Smooth muscle cell (in vitro differentiated cells): ENCODE measurements at regions not wholly inside any gene's neighbourhood (a gene's known extent, or its start where the extent isn't known, plus 50 kb on each side); places are given as distances from the start of the nearest gene placed in this dataset.

Experiments used
- DNase-seq: peaks from one replicate; lab custom pipeline; 2025; ENCODE audit not compliant: unreplicated experiment; lab: John Stamatoyannopoulos, UW
- H2AFZ ChIP-seq: fragments of 200-600 bp; sonication (generic); 2 replicates; pipeline ENCODE4 v1.6.0; 2016; ENCODE audit warnings: antibody characterized with exemption, low read depth, mild to moderate bottlenecking
- H3F3A ChIP-seq: fragments of 200-600 bp; sonication (generic); 2 replicates; pipeline ENCODE4 v1.6.0; 2017; ENCODE audit warnings: antibody characterized with exemption, low read depth
- H3K27ac ChIP-seq: fragments of 200-600 bp; sonication (generic); 2 replicates; pipeline ENCODE4 v1.5.1; 2016; ENCODE audit warnings: low read depth, mild to moderate bottlenecking
- H3K27me3 ChIP-seq: fragments of 200-600 bp; sonication (generic); 2 replicates; pipeline ENCODE4 v1.6.1; 2016; ENCODE audit warnings: low read depth, mild to moderate bottlenecking
- H3K36me3 ChIP-seq: fragments of 200-600 bp; sonication (generic); 2 replicates; pipeline ENCODE4 v1.5.1; 2016; ENCODE audit warnings: low read depth
- H3K4me1 ChIP-seq: fragments of 200-600 bp; sonication (generic); 2 replicates; pipeline ENCODE4 v1.5.1; 2016; ENCODE audit warnings: low read depth
- H3K4me2 ChIP-seq: fragments of 200-600 bp; sonication (generic); 2 replicates; pipeline ENCODE4 v1.6.0; 2016; ENCODE audit warnings: mild to moderate bottlenecking
- H3K4me3 ChIP-seq: fragments of 200-600 bp; sonication (generic); 2 replicates; pipeline ENCODE4 v1.5.1; 2016; ENCODE audit warnings: mild to moderate bottlenecking
- H3K79me2 ChIP-seq: fragments of 200-600 bp; sonication (generic); 2 replicates; pipeline ENCODE4 v1.6.0; 2016; ENCODE audit warnings: low read depth, mild to moderate bottlenecking
- H3K9ac ChIP-seq: fragments of 200-600 bp; sonication (generic); 2 replicates; pipeline ENCODE4 v1.6.0; 2016; ENCODE audit warnings: low read depth
- H3K9me3 ChIP-seq: fragments of 200-600 bp; sonication (generic); replicated peaks from 2 replicates; pipeline ENCODE4 v1.5.1; 2016; ENCODE audit warnings: low read depth
- H4K20me1 ChIP-seq: fragments of 200-600 bp; sonication (generic); 2 replicates; pipeline ENCODE4 v1.6.0; 2016; ENCODE audit warnings: low read depth
- CTCF ChIP-seq: fragments of 200-600 bp; sonication (generic); IDR thresholded peaks from 2 replicates; pipeline ENCODE4 v1.5.1; 2017; ENCODE audit warnings: borderline replicate concordance, mild to moderate bottlenecking, antibody characterized with exemption; ENCODE audit not compliant: insufficient read depth, poor library complexity, severe bottlenecking
- WGBS: methylation state at CpG from one replicate; pipeline ENCODE4 v1.1.7; 2016; ENCODE audit warnings: low lambda C conversion rate; 5-methylcytosine and 5-hydroxymethylcytosine counted together

- no peak overlapping the region for H3K27ac ChIP-seq
- H2AFZ ChIP-seq = no peak overlapping the region
- H3K4me1 ChIP-seq = peaks cover 11% of the 10 kb centered on the region
- 94% methylated on average over 9 of the region's 9 CpGs for whole genome bisulfite sequencing
- no peak overlapping the region for H3K9ac ChIP-seq
- H3F3A ChIP-seq = no peaks in the 10 kb centered on the region
- no peaks in the 10 kb centered on the region for H3K79me2 ChIP-seq
- no peak overlapping the region for H3K4me2 ChIP-seq
- H3K9me3 ChIP-seq = no peaks in the 10 kb centered on the region
- TF ChIP-seq CTCF = no peak
- H3K27me3 ChIP-seq = no peaks in the 10 kb centered on the region
- no peak for DNase-seq
- H3K4me3 ChIP-seq = no peak overlapping the region
- no peaks in the 10 kb centered on the region for H4K20me1 ChIP-seq
- no peaks in the 10 kb centered on the region for H3K36me3 ChIP-seq
These were observed 135.1 kb downstream of the GADD45G start for GRCh38 chr9:89739916-89740315.

- Histone ChIP-seq H3K4me1 (peaks cover 11% of the 10 kb centered on the region), H3F3A (no peaks in the 10 kb centered on the region), H3K27me3 (no peaks in the 10 kb centered on the region), H4K20me1 (no peaks in the 10 kb centered on the region), H3K9me3 (no peaks in the 10 kb centered on the region), H3K9ac (no peak overlapping the region), H3K4me3 (no peak overlapping the region), H3K36me3 (no peaks in the 10 kb centered on the region), H3K27ac (no peak overlapping the region), H3K79me2 (no peaks in the 10 kb centered on the region), H2AFZ (no peak overlapping the region), H3K4me2 (no peak overlapping the region)
- TF ChIP-seq CTCF = no peak
- no peak for DNase-seq
- WGBS = 92% methylated on average over 7 of the region's 8 CpGs
These were observed 135.9 kb downstream of the GADD45G start for GRCh38 chr9:89740722-89741121.

GRCh38 chr9:89742660-89743059, 137.8 kb downstream of the GADD45G start:
- Histone ChIP-seq H3K4me3 (no peak overlapping the region), H4K20me1 (no peaks in the 10 kb centered on the region), H3K27ac (no peak overlapping the region), H3K9ac (no peak overlapping the region), H3K4me1 (peaks cover 11% of the 10 kb centered on the region), H3K4me2 (no peak overlapping the region), H3K36me3 (no peaks in the 10 kb centered on the region), H3F3A (peaks cover 2% of the 10 kb centered on the region), H3K9me3 (no peaks in the 10 kb centered on the region), H3K79me2 (no peaks in the 10 kb centered on the region), H2AFZ (no peak overlapping the region), H3K27me3 (no peaks in the 10 kb centered on the region)
- TF ChIP-seq CTCF = no peak
- DNase-seq = no peak
- 81% methylated on average over 6 of the region's 6 CpGs for WGBS

- Histone ChIP-seq H4K20me1 (no peaks in the 10 kb centered on the region), H3F3A (peaks cover 7% of the 10 kb centered on the region), H3K4me1 (peaks cover 11% of the 10 kb centered on the region), H3K79me2 (no peaks in the 10 kb centered on the region), H3K4me2 (peak overlapping the region; percentile 6), H3K27ac (peak overlapping the region; percentile 59), H2AFZ (no peak overlapping the region), H3K9ac (no peak overlapping the region), H3K9me3 (no peaks in the 10 kb centered on the region), H3K4me3 (no peak overlapping the region), H3K36me3 (no peaks in the 10 kb centered on the region), H3K27me3 (no peaks in the 10 kb centered on the region)
- no peak for DNase-seq
- TF ChIP-seq CTCF = no peak
- WGBS = 37% methylated on average over 5 of the region's 5 CpGs
These were observed 138.4 kb downstream of the GADD45G start for GRCh38 chr9:89743216-89743572.
